NAMALWA (cell line): ENCODE measurements at regions not wholly inside any gene's neighbourhood (a gene's known extent, or its start where the extent isn't known, plus 50 kb on each side); places are given as distances from the start of the nearest gene placed in this dataset.
"Not testable (repeated sequence)": the region's sequence is repeated elsewhere in the genome, so short reads cannot be mapped to it uniquely, and the experiment has no call there.

Experiments used
- DNase-seq: peaks from one replicate; pipeline ENCODE4 v3.0.0-alpha.2; 2015; ENCODE audit warnings: low spot score

DNA sequence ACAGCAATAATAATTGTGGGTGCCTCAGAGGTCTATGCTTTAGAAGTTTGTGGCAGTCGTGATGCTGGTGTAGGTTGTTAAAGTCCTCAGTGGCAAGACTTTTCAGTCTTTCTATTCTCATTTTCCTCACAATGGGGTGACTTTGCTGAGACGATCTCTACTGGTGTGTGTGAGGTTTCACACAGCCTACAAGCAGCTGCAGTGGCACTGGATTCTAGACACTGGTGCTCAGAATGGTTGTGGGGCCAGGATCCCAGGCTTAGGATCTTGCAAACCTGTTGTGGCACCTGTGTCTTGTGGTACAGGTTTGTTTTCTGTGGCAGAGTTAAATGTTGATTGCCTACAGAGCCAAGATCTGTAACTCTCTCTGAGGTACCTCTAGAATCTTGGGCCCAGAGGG is 581.2 kb downstream of the PTPRC start:
- DNase-seq, result no peak

GRCh38 chr1:199221371-199222150 is 582.7 kb downstream of the PTPRC start:
- peak; percentile 60 for DNase-seq

GRCh38 chr1:199223936-199224335 is 585.1 kb downstream of the PTPRC start:
- DNase-seq, result no peak

GRCh38 chr1:199226163-199226562 is 587.3 kb downstream of the PTPRC start:
- DNase-seq, result no peak

GRCh38 chr1:199242147-199242546 is 603.3 kb downstream of the PTPRC start:
- peak; percentile 10 for DNase-seq

GRCh38 chr1:199242601-199243000 is 603.8 kb downstream of the PTPRC start:
- no peak for DNase-seq

DNA sequence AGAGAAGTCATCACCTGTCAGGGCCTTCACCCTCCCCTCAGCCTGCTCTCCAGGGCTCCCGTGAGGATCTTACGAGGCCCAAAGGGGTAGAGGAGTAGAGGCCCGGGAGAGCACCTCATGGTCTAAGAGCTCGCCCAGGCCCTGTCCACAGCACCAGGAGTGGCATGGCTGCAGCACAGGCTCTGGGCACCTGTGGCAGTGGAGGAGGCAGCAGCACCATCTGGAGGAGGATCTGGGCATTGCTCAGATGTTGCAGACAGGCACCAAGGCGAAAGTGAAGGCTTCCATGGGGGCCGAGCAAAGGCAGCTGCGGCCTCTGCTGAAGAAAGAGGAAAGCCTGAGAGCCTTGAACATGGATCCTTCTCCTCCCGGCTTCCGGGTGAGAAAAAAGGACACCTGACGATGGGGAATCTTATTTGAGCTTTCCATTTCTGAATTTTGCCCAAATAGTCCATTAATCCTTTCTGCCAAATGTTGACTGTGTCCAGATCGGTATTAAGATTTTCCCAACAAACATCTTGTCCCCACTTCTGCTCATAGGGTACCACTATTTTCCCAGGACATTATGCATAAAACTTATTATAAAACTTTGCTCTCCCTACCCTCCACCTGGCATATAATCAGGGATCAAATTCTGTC is 604.7 kb downstream of the PTPRC start:
- peak; percentile 82 for DNase-seq

DNA sequence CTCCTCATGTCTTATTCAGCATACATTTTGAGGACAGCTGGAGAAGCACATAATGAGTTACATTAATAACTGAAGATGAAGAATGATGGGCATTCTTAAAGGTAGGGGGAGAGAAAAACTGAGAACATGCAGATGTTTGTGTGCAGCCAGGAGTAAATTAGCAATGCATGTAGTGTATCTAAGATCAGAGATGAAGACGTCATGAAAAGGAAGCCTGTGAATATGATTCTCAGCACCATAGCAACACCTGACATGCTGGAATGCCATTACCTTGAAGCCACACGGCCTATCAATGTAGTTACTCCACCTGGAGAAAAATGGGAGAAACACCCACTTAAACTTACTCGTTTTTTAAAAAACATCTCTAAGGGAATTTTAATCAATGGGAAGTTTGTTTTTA is 607.1 kb downstream of the PTPRC start:
- no peak for DNase-seq

GRCh38 chr1:199246716-199247115 is 607.9 kb downstream of the PTPRC start:
- DNase-seq, result no peak

DNA sequence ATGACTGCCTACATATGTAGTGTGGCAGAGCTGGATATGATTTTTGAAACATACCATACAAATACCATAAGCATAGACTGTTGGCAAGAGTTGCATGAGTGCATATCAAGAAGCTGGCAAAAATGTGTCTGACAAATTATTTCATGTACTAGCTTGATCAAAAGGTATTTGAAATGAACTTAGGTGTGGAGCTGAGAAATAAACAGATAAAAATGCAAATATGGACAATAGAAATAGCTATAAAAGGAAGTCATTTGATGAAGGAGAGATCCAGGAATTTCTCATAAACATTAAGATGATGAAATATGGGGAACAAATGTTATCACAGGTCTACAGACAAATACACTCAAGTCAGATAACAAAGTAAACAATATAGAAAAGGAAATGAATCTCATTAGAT is 609.1 kb downstream of the PTPRC start:
- DNase-seq, result no peak

GRCh38 chr1:199254040-199254439 is 615.2 kb downstream of the PTPRC start:
- DNase-seq, result not testable (repeated sequence)

GRCh38 chr1:199261328-199261727 is 622.5 kb downstream of the PTPRC start:
- no peak for DNase-seq

DNA sequence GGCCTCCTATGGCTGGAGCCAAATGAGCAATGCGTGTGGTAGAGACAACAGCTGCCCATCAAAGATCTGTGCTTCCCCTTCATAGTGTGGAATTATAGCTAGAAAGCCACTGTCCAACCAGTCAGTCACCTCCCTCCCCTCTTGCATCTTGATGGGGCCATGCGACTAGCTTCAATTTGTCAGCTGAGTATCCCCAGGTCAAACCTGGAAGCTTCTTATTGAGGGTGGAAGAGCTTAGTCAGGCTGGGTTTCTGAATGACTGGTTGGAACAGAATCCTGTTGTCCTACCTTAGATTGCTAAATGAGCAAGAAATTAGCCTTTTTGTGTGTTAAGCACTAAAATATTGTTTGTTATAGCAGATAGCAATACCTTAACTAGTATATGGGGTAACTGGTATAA is 625.4 kb downstream of the PTPRC start:
- DNase-seq, result no peak

DNA sequence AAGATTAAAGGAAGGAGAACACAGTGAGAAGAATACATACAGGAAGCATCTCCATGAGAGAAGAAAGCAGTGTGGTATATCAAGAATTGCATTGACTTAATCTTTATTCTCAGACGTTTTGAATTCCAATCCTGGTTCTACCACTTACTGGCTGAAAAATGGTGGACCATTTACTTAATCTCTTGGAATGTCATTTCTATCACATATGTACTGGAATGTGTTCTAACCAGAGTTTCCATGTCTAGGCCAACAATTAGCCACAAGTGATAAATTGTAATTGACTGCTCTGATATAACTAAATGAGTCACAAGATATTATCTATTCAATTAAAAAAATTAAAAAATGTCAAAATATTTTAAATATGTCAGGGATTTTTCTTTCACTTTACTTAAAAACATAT is 626.1 kb downstream of the PTPRC start:
- DNase-seq, result no peak

- no peak for DNase-seq
Measured at GRCh38 chr1:199265319-199265718, 626.5 kb downstream of the PTPRC start.

- no peak for DNase-seq
Measured at GRCh38 chr1:199269241-199269640, 630.4 kb downstream of the PTPRC start.

DNA sequence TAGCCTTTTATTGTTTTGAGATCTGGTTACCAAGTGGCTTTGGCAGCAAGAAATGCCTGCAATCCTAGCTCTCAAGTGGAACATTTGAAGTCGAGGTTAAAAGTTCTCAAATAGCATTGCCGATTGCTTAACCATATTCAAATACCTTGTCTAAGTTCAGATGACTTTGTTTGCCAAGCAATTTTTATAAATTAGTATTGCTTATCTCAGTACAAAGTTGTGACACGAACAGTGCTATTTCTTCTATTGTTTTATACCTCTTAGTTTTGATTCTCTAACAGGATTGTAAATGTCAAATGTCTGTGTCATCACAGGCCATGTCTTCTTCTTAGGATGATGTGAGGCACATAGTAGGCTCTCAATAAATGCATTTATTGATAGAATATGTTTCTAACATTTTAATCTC is 633.3 kb downstream of the PTPRC start:
- no peak for DNase-seq

DNA sequence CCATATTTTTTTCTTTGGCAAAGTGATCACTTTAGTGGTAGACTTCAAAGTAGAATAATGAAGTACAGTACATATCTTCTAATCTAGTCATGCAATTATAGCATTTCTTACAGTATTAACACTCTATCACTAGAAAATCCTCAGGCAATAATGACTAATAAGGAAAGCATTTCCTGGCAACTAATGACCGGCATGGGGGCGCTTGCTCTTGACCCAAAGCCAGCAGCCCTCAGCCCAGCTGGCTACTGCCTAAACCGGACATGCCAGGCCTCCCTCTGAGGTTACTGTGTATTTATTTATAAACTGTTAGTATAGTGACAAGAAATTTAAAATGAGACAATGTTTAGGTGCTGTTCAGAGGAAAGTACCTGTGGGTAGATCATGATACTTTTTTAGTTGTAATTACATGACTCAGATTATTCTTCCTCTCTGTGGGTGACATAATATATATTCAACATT is 633.8 kb downstream of the PTPRC start:
- DNase-seq, result no peak

- DNase-seq, result no peak
Measured at GRCh38 chr1:199273837-199274379, 635.1 kb downstream of the PTPRC start.

- DNase-seq, result no peak
Measured at GRCh38 chr1:199279067-199279466, 640.2 kb downstream of the PTPRC start.

DNA sequence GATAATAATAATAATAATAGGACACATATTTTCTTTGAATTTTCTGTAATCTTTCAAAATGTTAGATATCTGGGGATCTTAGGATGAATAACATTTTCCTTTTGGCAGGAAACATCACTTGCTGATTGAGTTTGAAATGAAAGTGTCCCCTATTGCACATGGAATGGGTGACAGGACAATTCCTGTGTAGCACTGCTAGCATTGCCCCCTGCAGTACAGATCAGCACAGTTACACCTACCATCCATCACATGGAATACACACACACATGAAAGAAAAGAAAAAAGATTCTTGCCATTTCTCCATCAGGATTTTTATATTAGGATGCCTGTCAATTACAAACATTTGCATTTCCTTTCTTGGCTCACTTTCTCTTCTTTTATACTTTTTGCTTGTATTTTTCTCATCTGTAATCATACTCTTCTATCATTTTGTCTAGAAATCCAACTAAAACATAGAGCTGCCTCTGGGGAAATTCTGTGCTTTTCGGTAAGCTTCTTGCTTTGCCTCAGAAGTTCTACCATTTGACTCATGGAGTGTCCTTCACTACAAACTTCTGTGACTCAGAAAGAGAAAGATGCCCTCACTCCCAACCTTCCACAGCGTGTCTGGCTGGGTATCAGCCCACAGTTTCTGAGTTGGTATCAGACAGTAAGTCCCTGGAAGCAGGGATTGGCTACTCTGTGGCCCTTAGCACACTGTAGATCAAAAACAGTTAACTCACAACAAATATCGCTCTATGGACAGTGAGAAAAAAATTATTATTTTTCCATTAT is 641.2 kb downstream of the PTPRC start:
- DNase-seq, result no peak

GRCh38 chr1:199282751-199283305 is 644.0 kb downstream of the PTPRC start:
- DNase-seq, result peak; percentile 26
